ENCODE measurements at regions not wholly inside any gene's neighbourhood (a gene's known extent, or its start where the extent isn't known, plus 50 kb on each side); places are given as distances from the start of the nearest gene placed in this dataset.

DNA sequence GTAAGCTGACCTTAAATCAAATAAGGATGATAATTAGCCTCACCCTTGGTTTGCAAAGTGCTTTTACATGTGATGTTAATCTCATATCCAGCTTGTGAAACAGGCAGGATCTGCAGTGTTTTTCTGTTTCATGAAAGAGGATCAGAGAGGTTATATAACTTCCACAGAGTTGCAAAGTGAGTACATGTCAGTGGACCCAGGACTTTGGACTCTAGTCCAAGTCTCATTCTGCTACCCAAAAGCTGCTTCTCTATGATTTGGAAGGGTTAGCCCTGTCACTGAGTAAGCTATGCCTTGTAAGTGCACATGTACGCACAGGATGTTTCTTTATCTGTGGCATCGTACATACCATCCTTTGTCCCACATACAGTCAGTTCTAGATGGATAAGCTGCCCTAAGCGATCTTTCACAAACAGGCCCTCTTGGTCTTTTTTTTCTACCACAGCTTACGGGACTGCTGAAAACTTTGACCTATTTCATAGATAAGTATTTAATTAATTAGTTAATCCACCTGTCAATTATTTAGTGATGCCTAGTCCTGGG, 322.9 kb downstream of the TMEM38B start:
- DNase-seq (no peak), ATAC-seq (ENCODE audit: insufficient read depth, low read depth) (no peak)
- no peaks in the 10 kb centered on the region for H3K9me3 ChIP-seq (ENCODE audit: insufficient read depth, low read length, severe bottlenecking)
- H4K20me1 ChIP-seq (ENCODE audit: insufficient read depth, low read length): no peaks in the 10 kb centered on the region
- H3K4me3 ChIP-seq (ENCODE audit: low read depth in 1 of 2, low read length in 2 of 2): no peak overlapping the region
- H3K79me2 ChIP-seq (ENCODE audit: insufficient read depth, low read length): no peaks in the 10 kb centered on the region
- no peak overlapping the region for H3K4me2 ChIP-seq (ENCODE audit: insufficient read depth, low read length)
- no peaks in the 10 kb centered on the region for H3K4me1 ChIP-seq (ENCODE audit: insufficient read depth, low read length)
- no peak overlapping the region for H3K9ac ChIP-seq (ENCODE audit: low read depth, low read length)
- no peak for TF ChIP-seq EZH2 (IDR thresholded peaks at IDR 0.05; ENCODE audit: borderline replicate concordance, low read depth, low read length, severe bottlenecking)
- TF ChIP-seq, protein P1, sequence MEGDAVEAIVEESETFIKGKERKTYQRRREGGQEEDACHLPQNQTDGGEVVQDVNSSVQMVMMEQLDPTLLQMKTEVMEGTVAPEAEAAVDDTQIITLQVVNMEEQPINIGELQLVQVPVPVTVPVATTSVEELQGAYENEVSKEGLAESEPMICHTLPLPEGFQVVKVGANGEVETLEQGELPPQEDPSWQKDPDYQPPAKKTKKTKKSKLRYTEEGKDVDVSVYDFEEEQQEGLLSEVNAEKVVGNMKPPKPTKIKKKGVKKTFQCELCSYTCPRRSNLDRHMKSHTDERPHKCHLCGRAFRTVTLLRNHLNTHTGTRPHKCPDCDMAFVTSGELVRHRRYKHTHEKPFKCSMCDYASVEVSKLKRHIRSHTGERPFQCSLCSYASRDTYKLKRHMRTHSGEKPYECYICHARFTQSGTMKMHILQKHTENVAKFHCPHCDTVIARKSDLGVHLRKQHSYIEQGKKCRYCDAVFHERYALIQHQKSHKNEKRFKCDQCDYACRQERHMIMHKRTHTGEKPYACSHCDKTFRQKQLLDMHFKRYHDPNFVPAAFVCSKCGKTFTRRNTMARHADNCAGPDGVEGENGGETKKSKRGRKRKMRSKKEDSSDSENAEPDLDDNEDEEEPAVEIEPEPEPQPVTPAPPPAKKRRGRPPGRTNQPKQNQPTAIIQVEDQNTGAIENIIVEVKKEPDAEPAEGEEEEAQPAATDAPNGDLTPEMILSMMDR (IDR thresholded peaks at IDR 0.05; ENCODE audit: borderline replicate concordance, extremely low read depth, low read length, poor library complexity, severe bottlenecking): no peak
- no peaks in the 10 kb centered on the region for H3K36me3 ChIP-seq (ENCODE audit: insufficient read depth, low read length)
- H3K27ac ChIP-seq (ENCODE audit: low read length): no peak overlapping the region
- H3K27me3 ChIP-seq (ENCODE audit: insufficient read depth, low read length, poor library complexity): no peaks in the 10 kb centered on the region
- no peak overlapping the region for H2AFZ ChIP-seq (ENCODE audit: low read depth, low read length)

DNA sequence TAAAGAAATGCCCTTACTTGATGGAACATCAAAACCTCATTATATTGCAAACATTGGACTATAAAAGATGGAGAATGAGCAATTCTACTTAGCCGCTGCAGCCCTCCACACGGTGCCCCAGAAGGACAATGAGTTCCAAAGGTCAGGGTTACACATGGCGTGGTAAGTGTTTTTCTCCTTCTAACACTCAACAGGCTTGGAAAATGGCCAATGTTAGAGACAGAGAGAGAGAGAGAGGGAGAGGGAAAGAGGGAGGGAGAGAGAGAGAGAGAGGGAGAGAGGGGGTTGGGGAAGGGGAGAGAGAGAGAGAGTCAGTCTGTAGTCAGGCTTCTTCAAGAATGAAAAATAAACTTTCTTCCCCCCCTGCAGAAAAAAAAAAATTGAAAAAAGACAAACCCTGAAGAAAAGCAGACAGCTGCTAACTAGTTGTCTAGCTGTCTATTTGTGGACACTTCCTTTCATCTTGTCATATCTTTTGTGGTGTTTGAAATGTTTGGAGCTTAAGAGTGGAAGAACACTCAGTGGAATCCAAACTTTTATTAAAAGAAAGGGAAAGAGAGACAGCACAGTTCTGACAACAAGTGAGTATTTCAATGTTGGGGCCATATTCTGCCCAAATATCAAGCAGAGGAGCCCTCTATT, 324.8 kb downstream of the TMEM38B start:
- H3K27me3 ChIP-seq (ENCODE audit: insufficient read depth, low read length, poor library complexity): no peaks in the 10 kb centered on the region
- H3K4me1 ChIP-seq (ENCODE audit: insufficient read depth, low read length): no peaks in the 10 kb centered on the region
- no peak overlapping the region for H3K4me2 ChIP-seq (ENCODE audit: insufficient read depth, low read length)
- no peak overlapping the region for H3K27ac ChIP-seq (ENCODE audit: low read length)
- ATAC-seq (ENCODE audit: insufficient read depth, low read depth) (no peak), DNase-seq (no peak)
- H2AFZ ChIP-seq (ENCODE audit: low read depth, low read length): no peak overlapping the region
- H3K4me3 ChIP-seq (ENCODE audit: low read depth in 1 of 2, low read length in 2 of 2): no peak overlapping the region
- no peak overlapping the region for H3K9ac ChIP-seq (ENCODE audit: low read depth, low read length)
- no peaks in the 10 kb centered on the region for H4K20me1 ChIP-seq (ENCODE audit: insufficient read depth, low read length)
- TF ChIP-seq, protein P1 (IDR thresholded peaks at IDR 0.05; ENCODE audit: borderline replicate concordance, extremely low read depth, low read length, poor library complexity, severe bottlenecking): no peak
- no peak for TF ChIP-seq EZH2 (IDR thresholded peaks at IDR 0.05; ENCODE audit: borderline replicate concordance, low read depth, low read length, severe bottlenecking)
- H3K79me2 ChIP-seq (ENCODE audit: insufficient read depth, low read length): no peaks in the 10 kb centered on the region
- H3K9me3 ChIP-seq (ENCODE audit: insufficient read depth, low read length, severe bottlenecking): no peaks in the 10 kb centered on the region
- H3K36me3 ChIP-seq (ENCODE audit: insufficient read depth, low read length): no peaks in the 10 kb centered on the region

DNA sequence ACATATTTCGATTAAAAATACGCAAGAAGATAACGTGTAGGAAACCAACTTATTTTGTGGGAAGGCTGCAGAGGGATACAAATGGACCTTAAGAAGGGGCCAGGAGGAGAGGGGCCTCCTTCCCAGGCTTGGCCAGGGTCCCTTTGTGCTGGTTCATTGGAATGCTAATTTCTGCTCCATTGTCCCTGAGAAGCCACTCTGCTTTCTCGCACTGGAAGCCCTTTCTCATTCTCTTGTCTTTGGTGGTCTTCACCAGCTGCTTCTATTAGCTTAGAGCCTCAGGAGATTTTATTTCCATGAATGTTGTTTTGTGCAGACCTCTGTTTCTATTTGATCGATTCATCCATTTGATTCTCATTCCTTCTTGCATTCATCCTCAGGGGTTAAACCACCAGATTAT, 325.4 kb downstream of the TMEM38B start:
- Histone ChIP-seq H3K27me3 (ENCODE audit: insufficient read depth, low read length, poor library complexity) (no peaks in the 10 kb centered on the region), H2AFZ (ENCODE audit: low read depth, low read length) (no peak overlapping the region), H3K9ac (ENCODE audit: low read depth, low read length) (no peak overlapping the region), H3K36me3 (ENCODE audit: insufficient read depth, low read length) (no peaks in the 10 kb centered on the region), H4K20me1 (ENCODE audit: insufficient read depth, low read length) (no peaks in the 10 kb centered on the region), H3K4me2 (ENCODE audit: insufficient read depth, low read length) (no peak overlapping the region), H3K79me2 (ENCODE audit: insufficient read depth, low read length) (no peaks in the 10 kb centered on the region), H3K4me3 (ENCODE audit: low read depth in 1 of 2, low read length in 2 of 2) (no peak overlapping the region), H3K27ac (ENCODE audit: low read length) (no peak overlapping the region), H3K9me3 (ENCODE audit: insufficient read depth, low read length, severe bottlenecking) (no peaks in the 10 kb centered on the region), H3K4me1 (ENCODE audit: insufficient read depth, low read length) (no peaks in the 10 kb centered on the region)
- no peak for ATAC-seq (ENCODE audit: insufficient read depth, low read depth)
- no peak for DNase-seq
- TF ChIP-seq, protein P1 (IDR thresholded peaks at IDR 0.05; ENCODE audit: borderline replicate concordance, extremely low read depth, low read length, poor library complexity, severe bottlenecking): no peak
- TF ChIP-seq EZH2 (IDR thresholded peaks at IDR 0.05; ENCODE audit: borderline replicate concordance, low read depth, low read length, severe bottlenecking): no peak

All from DND-41 (cell line).